ENCODE measurements at regions not wholly inside any gene's neighbourhood (a gene's known extent, or its start where the extent isn't known, plus 50 kb on each side); places are given as distances from the start of the nearest gene placed in this dataset.

DNA sequence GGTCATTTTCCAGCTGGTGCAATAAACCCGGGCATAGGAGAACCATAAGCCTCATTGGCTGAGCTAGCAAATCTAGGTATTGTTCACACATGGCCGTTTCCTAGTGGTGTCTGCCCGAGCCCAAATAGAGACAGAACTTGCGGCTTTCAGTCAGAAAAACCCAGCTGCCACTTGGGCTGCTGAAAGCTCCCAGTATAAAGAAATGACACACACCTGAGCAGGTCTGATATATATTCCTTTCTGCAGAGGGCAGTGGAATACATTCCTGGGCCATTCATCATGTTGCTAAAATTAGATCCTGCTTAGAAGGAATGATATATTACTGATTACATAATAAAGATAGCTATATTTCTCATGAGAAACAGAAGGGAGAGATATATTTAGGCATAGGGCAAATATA, 83.9 kb upstream of the IRX5 start:
- H3K4me1 ChIP-seq: peaks cover 7% of the 10 kb centered on the region
- H3K27me3 ChIP-seq (ENCODE audit: low read depth): no peaks in the 10 kb centered on the region
- H3K9me3 ChIP-seq (replicated peaks): peaks cover 32% of the 10 kb centered on the region
- H3K27ac ChIP-seq (replicated peaks): no peak overlapping the region
- TF ChIP-seq, protein P1, sequence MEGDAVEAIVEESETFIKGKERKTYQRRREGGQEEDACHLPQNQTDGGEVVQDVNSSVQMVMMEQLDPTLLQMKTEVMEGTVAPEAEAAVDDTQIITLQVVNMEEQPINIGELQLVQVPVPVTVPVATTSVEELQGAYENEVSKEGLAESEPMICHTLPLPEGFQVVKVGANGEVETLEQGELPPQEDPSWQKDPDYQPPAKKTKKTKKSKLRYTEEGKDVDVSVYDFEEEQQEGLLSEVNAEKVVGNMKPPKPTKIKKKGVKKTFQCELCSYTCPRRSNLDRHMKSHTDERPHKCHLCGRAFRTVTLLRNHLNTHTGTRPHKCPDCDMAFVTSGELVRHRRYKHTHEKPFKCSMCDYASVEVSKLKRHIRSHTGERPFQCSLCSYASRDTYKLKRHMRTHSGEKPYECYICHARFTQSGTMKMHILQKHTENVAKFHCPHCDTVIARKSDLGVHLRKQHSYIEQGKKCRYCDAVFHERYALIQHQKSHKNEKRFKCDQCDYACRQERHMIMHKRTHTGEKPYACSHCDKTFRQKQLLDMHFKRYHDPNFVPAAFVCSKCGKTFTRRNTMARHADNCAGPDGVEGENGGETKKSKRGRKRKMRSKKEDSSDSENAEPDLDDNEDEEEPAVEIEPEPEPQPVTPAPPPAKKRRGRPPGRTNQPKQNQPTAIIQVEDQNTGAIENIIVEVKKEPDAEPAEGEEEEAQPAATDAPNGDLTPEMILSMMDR (IDR thresholded peaks at IDR 0.05; ENCODE audit: borderline replicate concordance): no peak
- H3K4me3 ChIP-seq: no peak overlapping the region
- H3K36me3 ChIP-seq: no peaks in the 10 kb centered on the region
- intact Hi-C loops (cut with micrococcal nuclease): no loop called here
- DNase-seq: no peak

DNA sequence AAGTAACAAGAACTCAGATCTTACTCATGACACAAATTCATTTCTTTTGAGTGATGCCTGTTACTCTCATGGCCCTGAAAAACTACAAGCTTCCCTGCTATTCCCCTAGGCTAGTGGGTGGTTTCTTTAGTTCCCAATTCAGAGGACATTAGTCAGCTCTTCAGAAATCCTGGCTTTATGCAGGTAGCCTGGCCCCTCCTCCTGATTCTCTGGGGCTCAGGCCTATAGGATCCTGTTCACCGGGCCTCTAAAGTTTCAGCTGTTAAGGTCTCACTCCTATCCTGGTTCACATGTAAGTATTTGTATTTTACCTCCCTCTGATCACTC, 87.3 kb upstream of the IRX5 start:
- H3K4me1 ChIP-seq: peaks cover 7% of the 10 kb centered on the region
- no peak for DNase-seq
- H3K27me3 ChIP-seq (ENCODE audit: low read depth): no peaks in the 10 kb centered on the region
- intact Hi-C loops (cut with micrococcal nuclease): no loop called here
- TF ChIP-seq, protein P1 (IDR thresholded peaks at IDR 0.05; ENCODE audit: borderline replicate concordance): no peak
- peaks cover 33% of the 10 kb centered on the region for H3K9me3 ChIP-seq (replicated peaks)
- no peaks in the 10 kb centered on the region for H3K36me3 ChIP-seq
- no peak overlapping the region for H3K27ac ChIP-seq (replicated peaks)
- no peak overlapping the region for H3K4me3 ChIP-seq

DNA sequence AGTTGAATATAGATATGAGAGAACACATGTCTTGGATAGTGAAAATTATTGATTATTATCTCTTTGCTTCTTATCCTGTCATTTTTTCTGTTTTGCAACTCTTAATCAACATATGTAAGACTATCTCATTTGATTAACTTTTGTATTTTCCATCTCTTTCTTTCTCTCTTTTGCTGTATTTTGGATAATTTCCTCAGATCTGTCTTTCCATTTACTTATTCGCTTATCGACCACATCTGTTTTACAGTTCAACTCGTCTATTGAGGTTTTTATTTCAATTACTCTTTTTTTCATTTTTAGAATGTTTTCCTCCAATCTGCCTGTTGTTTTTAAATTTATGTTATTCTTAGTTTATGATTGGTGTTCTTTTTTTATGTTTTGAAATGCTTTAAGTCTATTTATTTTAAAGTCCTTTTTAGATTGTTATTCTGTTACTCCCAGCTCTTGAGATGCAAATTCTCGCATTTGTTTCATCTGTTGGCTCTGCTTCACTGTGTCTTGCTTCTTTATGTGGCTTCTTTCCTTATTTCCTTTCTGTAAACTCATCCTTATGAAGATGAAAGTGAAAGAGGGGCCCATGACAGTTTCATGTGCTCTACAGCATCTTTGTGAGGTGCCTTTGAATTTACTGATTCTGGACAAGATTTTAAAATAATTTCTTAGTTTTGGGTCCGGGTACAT, 87.8 kb upstream of the IRX5 start:
- peaks cover 7% of the 10 kb centered on the region for H3K4me1 ChIP-seq
- DNase-seq: no peak
- TF ChIP-seq, protein P1 (IDR thresholded peaks at IDR 0.05; ENCODE audit: borderline replicate concordance): no peak
- no peak overlapping the region for H3K4me3 ChIP-seq
- intact Hi-C loops (cut with micrococcal nuclease): no loop called here
- H3K27me3 ChIP-seq (ENCODE audit: low read depth): no peaks in the 10 kb centered on the region
- no peaks in the 10 kb centered on the region for H3K36me3 ChIP-seq
- no peak overlapping the region for H3K27ac ChIP-seq (replicated peaks)
- peaks cover 33% of the 10 kb centered on the region for H3K9me3 ChIP-seq (replicated peaks)

DNA sequence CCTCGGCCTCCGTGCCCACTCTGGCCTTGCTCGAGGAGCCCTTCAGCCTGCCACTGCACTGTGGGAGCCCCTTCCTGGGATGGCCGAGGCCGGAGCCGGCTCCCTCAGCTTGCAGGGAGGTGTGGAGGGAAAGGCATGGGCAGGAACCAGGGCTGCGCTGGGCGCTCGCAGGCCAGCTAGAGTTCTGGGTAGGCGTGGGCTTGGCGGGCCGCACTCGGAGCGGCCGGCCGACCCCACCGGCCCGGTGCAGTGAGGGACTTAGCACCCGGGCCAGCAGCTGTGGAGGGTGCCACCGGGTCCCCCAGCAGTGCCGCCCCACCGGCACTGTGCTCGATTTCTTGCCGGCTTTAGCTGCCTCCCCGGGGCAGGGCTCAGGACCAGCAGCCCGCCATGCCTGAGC, 101.0 kb upstream of the IRX5 start:
- H3K4me3 ChIP-seq: no peak overlapping the region
- intact Hi-C loops (cut with micrococcal nuclease): no loop called here
- DNase-seq: no peak
- no peaks in the 10 kb centered on the region for H3K36me3 ChIP-seq
- no peaks in the 10 kb centered on the region for H3K27me3 ChIP-seq (ENCODE audit: low read depth)
- H3K9me3 ChIP-seq (replicated peaks): peaks cover 14% of the 10 kb centered on the region
- no peak overlapping the region for H3K27ac ChIP-seq (replicated peaks)
- no peaks in the 10 kb centered on the region for H3K4me1 ChIP-seq
- TF ChIP-seq, protein P1 (IDR thresholded peaks at IDR 0.05; ENCODE audit: borderline replicate concordance): no peak

DNA sequence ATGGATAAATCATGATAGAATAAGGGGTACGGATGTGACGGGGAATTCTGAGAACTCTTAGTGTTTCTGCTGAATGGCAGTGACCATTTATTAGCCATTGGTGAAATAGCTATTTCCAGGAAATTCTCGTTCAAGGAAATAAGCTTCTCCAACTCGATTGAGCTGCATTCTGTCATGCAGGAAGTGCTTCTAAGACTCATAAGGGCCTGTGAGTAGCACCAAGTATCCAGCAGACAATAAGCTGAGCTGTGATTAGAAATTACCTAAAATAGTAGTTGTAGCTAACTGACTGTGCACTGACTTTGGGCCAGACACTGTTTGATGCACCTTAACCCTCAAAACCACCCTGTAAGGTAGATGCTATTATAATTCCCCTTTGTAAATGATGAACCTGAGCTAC, 107.8 kb upstream of the IRX5 start:
- no peaks in the 10 kb centered on the region for H3K9me3 ChIP-seq (replicated peaks)
- no peaks in the 10 kb centered on the region for H3K27me3 ChIP-seq (ENCODE audit: low read depth)
- H3K27ac ChIP-seq (replicated peaks): no peak overlapping the region
- TF ChIP-seq, protein P1 (IDR thresholded peaks at IDR 0.05; ENCODE audit: borderline replicate concordance): no peak
- no peaks in the 10 kb centered on the region for H3K4me1 ChIP-seq
- DNase-seq: no peak
- H3K36me3 ChIP-seq: no peaks in the 10 kb centered on the region
- intact Hi-C loops (cut with micrococcal nuclease): no loop called here
- no peak overlapping the region for H3K4me3 ChIP-seq
